ENCODE measurements at regions not wholly inside any gene's neighbourhood (a gene's known extent, or its start where the extent isn't known, plus 50 kb on each side); places are given as distances from the start of the nearest gene placed in this dataset.

GRCh38 chr12:41731691-41732090 is 413.0 kb downstream of the GXYLT1 start:
- TF ChIP-seq POLR2AphosphoS5 (IDR thresholded peaks at IDR 0.05) (no peak), CTCF (IDR thresholded peaks at IDR 0.05 in 8 of 11, conservative IDR thresholded peaks at IDR 0.05 in 3 of 11) (no peak), POLR2A (IDR thresholded peaks at IDR 0.05) (no peak)
